Cardiac fibroblast (primary cell): ENCODE measurements at regions not wholly inside any gene's neighbourhood (a gene's known extent, or its start where the extent isn't known, plus 50 kb on each side); places are given as distances from the start of the nearest gene placed in this dataset.
A peak's percentile ranks its signal among the peaks of the same experiment; 100 is the strongest.
"Not testable (repeated sequence)": the region's sequence is repeated elsewhere in the genome, so short reads cannot be mapped to it uniquely, and the experiment has no call there.

Experiments
- DNase-seq, 2 donors: peaks; one replicate each; pipeline versions ENCODE4 v3.0.0 to v3.0.0-alpha.2; 2010; ENCODE audit warnings: low read depth in 2 of 2
- H3K4me3 ChIP-seq, 2 donors: replicated peaks in 1 of 2; 1 replicate in 1 of 2; 2 replicates in 1 of 2; pipeline ENCODE4 v1.5.1; 2011; ENCODE audit warnings: low read depth in 2 of 2, low read length in 2 of 2, mild to moderate bottlenecking in 2 of 2, moderate library complexity in 1 of 2
- CTCF ChIP-seq: IDR thresholded peaks from one replicate; pipeline ENCODE4 v1.5.1; 2011; ENCODE audit warnings: low read depth, mild to moderate bottlenecking, low read length, inconsistent platforms

- no peak for TF ChIP-seq CTCF
- DNase-seq: no peak
- no peak overlapping the region for H3K4me3 ChIP-seq
These were observed 79.7 kb upstream of the USP9X start for GRCh38 chrX:41005445-41005992.

- peak; percentile 95 to 98 for DNase-seq
- peak; percentile 17 for TF ChIP-seq CTCF
- peak overlapping the region in 1 of 2 donors; percentile 37 for H3K4me3 ChIP-seq
These were observed 75.1 kb upstream of the USP9X start for GRCh38 chrX:41009850-41010846.

GRCh38 chrX:41014776-41015360, 70.4 kb upstream of the USP9X start:
- no peak overlapping the region for H3K4me3 ChIP-seq
- TF ChIP-seq CTCF: no peak
- peak in 1 of 2 donors; percentile 82 for DNase-seq

GRCh38 chrX:41017785-41018184, 67.5 kb upstream of the USP9X start:
- not testable (repeated sequence) for DNase-seq, H3K4me3 ChIP-seq

GRCh38 chrX:41018391-41019040, 66.7 kb upstream of the USP9X start:
- not testable (repeated sequence) for H3K4me3 ChIP-seq
- DNase-seq: peak in 1 of 2 donors; percentile 16

GRCh38 chrX:41019041-41019392, 66.2 kb upstream of the USP9X start:
- DNase-seq: no peak
- TF ChIP-seq CTCF: no peak
- no peak overlapping the region for H3K4me3 ChIP-seq

- no peak overlapping the region for H3K4me3 ChIP-seq
- TF ChIP-seq CTCF: no peak
- DNase-seq: peak in 1 of 2 donors; percentile 69
These were observed 62.7 kb upstream of the USP9X start for GRCh38 chrX:41022566-41022965.
